ENCODE measurements at regions not wholly inside any gene's neighbourhood (a gene's known extent, or its start where the extent isn't known, plus 50 kb on each side); places are given as distances from the start of the nearest gene placed in this dataset.

GRCh38 chr2:83705146-83705545, 753.9 kb downstream of the SUCLG1 start:
- no peak for TF ChIP-seq CTCF (IDR thresholded peaks at IDR 0.05)
- no peak for TF ChIP-seq EP300 (IDR thresholded peaks at IDR 0.05)
- TF ChIP-seq POLR2A (IDR thresholded peaks at IDR 0.05): no peak
